ENCODE measurements at regions not wholly inside any gene's neighbourhood (a gene's known extent, or its start where the extent isn't known, plus 50 kb on each side); places are given as distances from the start of the nearest gene placed in this dataset.

DNA sequence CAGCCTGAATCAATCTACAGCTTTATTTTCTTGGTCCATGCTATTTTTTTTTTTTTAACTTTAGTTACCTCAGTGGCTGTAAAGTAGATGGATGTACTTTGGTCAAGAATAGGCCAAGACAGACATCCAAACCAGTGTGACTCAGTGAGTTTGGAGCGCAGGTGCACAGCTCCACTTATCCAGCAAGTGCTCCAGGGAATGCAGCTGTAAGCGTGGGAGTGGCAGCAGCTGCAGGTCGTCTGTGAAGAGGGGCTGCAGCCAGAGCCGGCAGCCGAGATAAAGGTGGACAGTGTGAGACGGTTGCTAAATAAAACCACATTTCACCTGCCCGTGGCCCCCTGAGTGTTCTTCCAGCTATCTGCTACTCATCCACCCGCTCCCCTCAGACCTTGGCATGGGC lies 1018.7 kb downstream of the AACS start:
- Histone ChIP-seq H3K27me3 (ENCODE audit: control insufficient read depth, insufficient read depth, low read length) (no peaks in the 10 kb centered on the region), H3K4me3 (ENCODE audit: low read length) (no peak overlapping the region), H3K4me1 (ENCODE audit: control insufficient read depth, insufficient read depth, low read length) (no peaks in the 10 kb centered on the region), H3K9me3 (ENCODE audit: control insufficient read depth, insufficient read depth, low read length) (no peaks in the 10 kb centered on the region), H3K27ac (ENCODE audit: low read length) (no peak overlapping the region), H3K36me3 (ENCODE audit: control insufficient read depth, insufficient read depth, low read length) (no peaks in the 10 kb centered on the region)
- no peaks in the 10 kb centered on the region for H3K4me1 Mint-ChIP-seq
- H3K27ac Mint-ChIP-seq, result no peak overlapping the region
- TF ChIP-seq, protein P1, sequence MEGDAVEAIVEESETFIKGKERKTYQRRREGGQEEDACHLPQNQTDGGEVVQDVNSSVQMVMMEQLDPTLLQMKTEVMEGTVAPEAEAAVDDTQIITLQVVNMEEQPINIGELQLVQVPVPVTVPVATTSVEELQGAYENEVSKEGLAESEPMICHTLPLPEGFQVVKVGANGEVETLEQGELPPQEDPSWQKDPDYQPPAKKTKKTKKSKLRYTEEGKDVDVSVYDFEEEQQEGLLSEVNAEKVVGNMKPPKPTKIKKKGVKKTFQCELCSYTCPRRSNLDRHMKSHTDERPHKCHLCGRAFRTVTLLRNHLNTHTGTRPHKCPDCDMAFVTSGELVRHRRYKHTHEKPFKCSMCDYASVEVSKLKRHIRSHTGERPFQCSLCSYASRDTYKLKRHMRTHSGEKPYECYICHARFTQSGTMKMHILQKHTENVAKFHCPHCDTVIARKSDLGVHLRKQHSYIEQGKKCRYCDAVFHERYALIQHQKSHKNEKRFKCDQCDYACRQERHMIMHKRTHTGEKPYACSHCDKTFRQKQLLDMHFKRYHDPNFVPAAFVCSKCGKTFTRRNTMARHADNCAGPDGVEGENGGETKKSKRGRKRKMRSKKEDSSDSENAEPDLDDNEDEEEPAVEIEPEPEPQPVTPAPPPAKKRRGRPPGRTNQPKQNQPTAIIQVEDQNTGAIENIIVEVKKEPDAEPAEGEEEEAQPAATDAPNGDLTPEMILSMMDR (IDR thresholded peaks at IDR 0.05), result no peak
- 87% methylated on average over 8 of the region's 8 CpGs for WGBS (ENCODE audit: insufficient coverage)
- no peak overlapping the region for H3K4me3 Mint-ChIP-seq
- intact Hi-C loops (cut with micrococcal nuclease), result no loop called here
- H3K9me3 Mint-ChIP-seq, result peaks cover 7% of the 10 kb centered on the region in 2 donors
- no peaks in the 10 kb centered on the region for H3K36me3 Mint-ChIP-seq
- DNase-seq, result no peak
- no peaks in the 10 kb centered on the region for H3K27me3 Mint-ChIP-seq (ENCODE audit: low read depth in 2 of 2)
- ATAC-seq, result peak in 1 of 3 donors; percentile 27

DNA sequence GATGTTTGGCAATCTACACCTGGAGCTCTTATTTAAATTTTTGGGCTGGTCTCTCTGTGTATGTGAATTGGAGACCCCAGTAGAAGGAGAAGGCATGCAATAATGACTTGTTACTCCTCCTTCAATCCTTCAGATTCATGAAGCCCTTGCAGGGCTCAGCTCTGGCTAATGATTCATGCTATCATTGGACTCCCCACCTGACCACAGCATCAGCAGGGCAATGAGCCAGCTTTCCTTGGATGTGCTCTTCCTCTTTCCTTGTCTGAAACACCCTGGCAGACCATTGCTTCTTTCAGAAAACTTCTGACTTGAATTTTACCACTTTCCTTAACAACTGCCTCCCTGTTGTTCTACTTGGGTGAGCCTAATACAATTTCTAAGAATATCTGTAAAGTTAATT lies 1019.2 kb downstream of the AACS start:
- no peaks in the 10 kb centered on the region for H3K36me3 ChIP-seq (ENCODE audit: control insufficient read depth, insufficient read depth, low read length)
- Mint-ChIP-seq H3K9me3 (peaks cover 6 to 8% of the 10 kb centered on the region in 2 donors), H3K4me1 (no peaks in the 10 kb centered on the region), H3K27ac (no peak overlapping the region), H3K27me3 (ENCODE audit: low read depth in 2 of 2) (no peaks in the 10 kb centered on the region), H3K4me3 (no peak overlapping the region), H3K36me3 (no peaks in the 10 kb centered on the region)
- H3K9me3 ChIP-seq (ENCODE audit: control insufficient read depth, insufficient read depth, low read length), result no peaks in the 10 kb centered on the region
- H3K27ac ChIP-seq (ENCODE audit: low read length), result no peak overlapping the region
- H3K4me3 ChIP-seq (ENCODE audit: low read length), result no peak overlapping the region
- intact Hi-C loops (cut with micrococcal nuclease), result no loop called here
- no peaks in the 10 kb centered on the region for H3K4me1 ChIP-seq (ENCODE audit: control insufficient read depth, insufficient read depth, low read length)
- TF ChIP-seq, protein P1 (IDR thresholded peaks at IDR 0.05), result no peak
- ATAC-seq (no peak), DNase-seq (no peak)
- H3K27me3 ChIP-seq (ENCODE audit: control insufficient read depth, insufficient read depth, low read length), result no peaks in the 10 kb centered on the region

DNA sequence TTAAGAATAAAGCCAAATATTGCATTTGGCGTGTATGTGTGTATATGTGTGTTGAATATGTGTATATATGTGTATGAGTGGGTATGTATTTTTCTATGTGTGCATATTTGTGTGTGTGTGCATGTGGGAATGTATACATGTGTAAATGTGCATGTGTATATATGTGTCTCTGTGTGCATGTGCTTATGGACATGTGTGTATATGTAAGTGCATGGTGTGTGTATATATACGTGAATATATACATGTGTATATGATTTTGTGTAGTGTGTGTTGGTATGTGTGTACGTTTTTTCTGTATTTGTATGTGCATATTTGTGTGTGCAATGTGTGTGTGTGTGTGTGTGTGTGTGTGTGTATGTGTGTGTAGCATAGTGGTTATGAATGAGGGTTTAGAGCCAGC lies 1021.0 kb downstream of the AACS start:
- no peak overlapping the region for H3K4me3 Mint-ChIP-seq
- H3K27me3 Mint-ChIP-seq (ENCODE audit: low read depth in 2 of 2), result no peaks in the 10 kb centered on the region

DNA sequence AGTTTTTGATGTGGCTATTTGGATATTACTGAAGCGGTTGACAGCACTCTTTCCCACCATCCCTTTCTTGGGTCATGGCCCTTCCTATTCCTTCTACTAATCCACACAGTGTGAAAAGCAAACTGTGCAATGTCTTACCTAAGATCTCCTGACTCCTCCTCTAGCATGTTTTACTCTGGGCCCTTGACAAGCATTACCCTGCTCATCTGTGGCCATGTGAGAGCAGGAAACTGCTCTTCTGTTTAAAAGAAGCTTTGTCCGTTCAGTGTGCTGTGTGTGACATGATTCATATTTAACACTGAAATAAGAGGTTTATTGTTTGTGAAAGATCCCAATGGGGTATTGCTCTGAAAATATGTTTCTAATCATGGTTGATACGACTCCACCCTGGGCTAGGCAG lies 1022.5 kb downstream of the AACS start:
- no peak overlapping the region for H3K4me3 Mint-ChIP-seq
- H3K36me3 ChIP-seq (ENCODE audit: control insufficient read depth, insufficient read depth, low read length), result no peaks in the 10 kb centered on the region
- no peaks in the 10 kb centered on the region for H3K27me3 ChIP-seq (ENCODE audit: control insufficient read depth, insufficient read depth, low read length)
- 81% methylated on average over 3 of the region's 3 CpGs for WGBS (ENCODE audit: insufficient coverage)
- no peaks in the 10 kb centered on the region for H3K27me3 Mint-ChIP-seq (ENCODE audit: low read depth in 2 of 2)
- no peak overlapping the region for H3K27ac ChIP-seq (ENCODE audit: low read length)
- H3K4me3 ChIP-seq (ENCODE audit: low read length), result no peak overlapping the region
- H3K4me1 ChIP-seq (ENCODE audit: control insufficient read depth, insufficient read depth, low read length), result no peaks in the 10 kb centered on the region
- no peaks in the 10 kb centered on the region for H3K36me3 Mint-ChIP-seq
- H3K9me3 ChIP-seq (ENCODE audit: control insufficient read depth, insufficient read depth, low read length), result peaks cover 6% of the 10 kb centered on the region
- no peak overlapping the region for H3K27ac Mint-ChIP-seq
- TF ChIP-seq, protein P1 (IDR thresholded peaks at IDR 0.05), result no peak
- DNase-seq (no peak), ATAC-seq (no peak)
- H3K9me3 Mint-ChIP-seq, result peaks cover 11 to 12% of the 10 kb centered on the region in 2 donors
- H3K4me1 Mint-ChIP-seq, result no peaks in the 10 kb centered on the region
- intact Hi-C loops (cut with micrococcal nuclease), result no loop called here

More for the DNA sequence above, 1021.0 kb downstream of the AACS start:
- Mint-ChIP-seq H3K36me3 (no peaks in the 10 kb centered on the region), H3K9me3 (peaks cover 8 to 9% of the 10 kb centered on the region in 2 donors), H3K27ac (no peak overlapping the region), H3K4me1 (no peaks in the 10 kb centered on the region)
- no peak overlapping the region for H3K4me3 ChIP-seq (ENCODE audit: low read length)
- 7% methylated on average over 3 of the region's 3 CpGs for WGBS (ENCODE audit: insufficient coverage)
- no peaks in the 10 kb centered on the region for H3K4me1 ChIP-seq (ENCODE audit: control insufficient read depth, insufficient read depth, low read length)
- no peaks in the 10 kb centered on the region for H3K36me3 ChIP-seq (ENCODE audit: control insufficient read depth, insufficient read depth, low read length)
- H3K9me3 ChIP-seq (ENCODE audit: control insufficient read depth, insufficient read depth, low read length), result peaks cover 3% of the 10 kb centered on the region
- ATAC-seq, result no peak
- H3K27ac ChIP-seq (ENCODE audit: low read length), result no peak overlapping the region
- DNase-seq, result no peak
- TF ChIP-seq, protein P1 (IDR thresholded peaks at IDR 0.05), result no peak
- no peaks in the 10 kb centered on the region for H3K27me3 ChIP-seq (ENCODE audit: control insufficient read depth, insufficient read depth, low read length)
- intact Hi-C loops (cut with micrococcal nuclease), result no loop called here

All from natural killer cell (primary cell).